GM18867 (cell line): ENCODE measurements at regions not wholly inside any gene's neighbourhood (a gene's known extent, or its start where the extent isn't known, plus 50 kb on each side); places are given as distances from the start of the nearest gene placed in this dataset.

Experiments
- ATAC-seq: cut with Tn5 transposase; IDR thresholded peaks from one replicate; pipeline ENCODE4 v1.9.1; 2021; ENCODE audit warnings: mild to moderate bottlenecking, moderate library complexity; ENCODE audit not compliant: unreplicated experiment

GRCh38 chrX:38856670-38857265, 55.5 kb downstream of the MID1IP1 start:
- no peak for ATAC-seq

- ATAC-seq = no peak
These were observed 56.7 kb downstream of the MID1IP1 start for GRCh38 chrX:38857736-38858523.

DNA sequence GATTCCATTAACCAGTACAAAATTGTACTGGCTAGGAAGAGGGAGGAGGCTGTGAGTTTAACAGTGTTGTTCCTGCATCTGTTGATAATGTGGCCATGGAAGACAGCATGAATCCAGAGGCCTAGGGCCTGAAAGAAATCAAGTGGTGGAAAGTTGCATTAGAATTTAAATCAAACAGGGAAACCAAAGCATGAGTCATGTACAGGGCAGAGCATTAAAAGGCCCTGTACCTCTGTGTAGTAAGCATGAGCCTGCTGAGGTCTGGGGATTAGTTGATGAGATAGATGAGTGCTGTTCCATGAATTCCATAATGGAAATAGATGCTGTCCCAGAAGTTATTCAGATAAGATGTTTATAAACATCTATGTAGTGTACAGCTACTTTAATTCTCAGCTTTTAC, 58.3 kb downstream of the MID1IP1 start:
- no peak for ATAC-seq

DNA sequence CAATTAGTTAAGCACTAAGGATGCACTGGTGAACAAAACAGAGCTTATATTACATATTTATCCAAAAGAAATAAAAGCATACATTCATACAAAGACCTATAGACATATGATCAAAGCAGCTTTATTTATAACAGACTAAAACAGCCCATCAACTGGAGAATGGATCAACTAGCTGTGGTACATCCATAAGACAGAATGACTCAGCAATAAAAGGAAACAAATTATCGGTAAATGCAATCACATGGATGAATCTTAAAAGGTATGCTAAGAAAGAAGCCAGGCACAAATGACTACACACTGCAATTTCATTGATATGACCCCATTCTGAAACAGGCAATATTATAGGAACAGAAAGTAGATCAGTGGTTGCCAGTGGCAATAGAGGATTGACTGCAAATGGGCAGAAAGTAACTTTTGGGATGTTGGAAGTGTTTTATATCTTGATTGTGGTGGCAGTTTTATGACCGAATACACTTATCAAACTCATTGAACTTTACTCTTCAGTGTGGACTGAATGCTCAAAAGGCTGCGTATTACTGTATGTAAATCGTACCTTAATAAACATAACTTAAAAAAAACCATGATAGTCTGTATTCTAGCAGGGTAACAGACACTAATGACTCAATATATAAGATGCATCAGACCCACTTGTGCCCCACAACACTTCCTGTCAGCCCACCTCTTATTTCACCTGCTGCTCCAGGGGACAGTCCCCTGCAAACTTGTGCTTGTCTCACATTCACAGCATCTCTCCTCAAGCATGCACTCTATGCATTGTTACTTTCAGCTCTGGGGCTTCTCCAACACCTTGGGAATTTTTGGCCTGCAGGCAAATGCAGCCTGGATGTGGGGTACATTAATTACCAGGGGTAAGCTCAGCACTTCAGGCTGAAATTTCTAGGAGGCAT, 59.1 kb downstream of the MID1IP1 start:
- ATAC-seq = no peak

DNA sequence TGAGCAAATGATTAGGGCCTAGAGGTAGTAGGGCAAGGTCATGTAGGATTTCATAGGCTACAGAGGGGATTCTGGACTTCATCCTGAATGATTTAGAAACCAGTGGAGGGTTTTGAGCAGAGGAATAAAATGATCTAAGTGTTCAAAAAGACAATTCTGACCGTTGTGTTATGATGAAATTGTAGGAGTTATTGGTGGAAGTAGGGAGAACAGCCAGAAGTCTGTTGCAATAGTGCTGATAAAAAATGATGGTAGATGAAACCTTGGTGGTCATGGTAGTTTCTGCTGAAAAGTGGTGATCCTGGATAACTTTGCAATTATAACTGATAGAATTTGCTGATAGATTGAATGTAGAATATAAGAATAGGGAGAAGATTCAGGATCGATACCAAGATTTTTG, 60.2 kb downstream of the MID1IP1 start:
- no peak for ATAC-seq

DNA sequence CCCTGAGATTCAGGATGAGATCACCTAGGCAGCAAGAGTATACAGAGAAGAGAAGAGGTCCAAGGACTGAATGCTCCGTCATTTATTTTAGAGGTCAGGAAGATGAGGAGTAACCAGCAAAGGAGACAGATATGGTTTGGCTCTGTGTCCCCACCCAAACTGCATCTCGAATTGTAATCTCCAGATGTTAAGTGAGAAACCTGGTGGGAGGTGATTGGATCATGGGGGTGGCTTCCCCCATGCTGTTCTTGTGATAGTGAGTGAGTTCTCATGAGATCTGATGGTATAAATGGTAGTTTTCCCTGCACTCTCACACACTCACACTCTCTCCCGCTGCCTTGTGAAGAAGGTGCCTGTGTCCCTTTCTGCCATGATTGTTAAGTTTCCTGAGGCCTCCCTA, 60.8 kb downstream of the MID1IP1 start:
- ATAC-seq = no peak

DNA sequence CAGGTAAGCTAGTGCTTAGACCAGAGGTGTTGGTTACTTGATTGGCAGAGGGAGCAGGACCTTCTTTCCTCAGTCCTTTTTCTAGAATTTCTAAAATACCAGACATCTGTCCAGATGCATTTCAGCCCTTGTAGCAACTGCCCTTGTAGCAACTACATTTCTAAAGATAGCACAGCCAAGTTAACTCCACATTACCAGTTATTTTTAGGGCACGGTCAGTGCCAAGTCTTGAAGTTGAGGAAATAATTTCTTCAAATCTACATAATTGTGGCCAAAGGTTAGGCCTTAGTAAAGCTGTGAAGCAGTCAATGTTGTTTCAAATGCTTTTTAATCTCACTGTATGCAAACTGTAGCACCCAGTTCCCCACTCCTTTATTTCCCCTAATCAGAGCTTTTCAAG, 62.9 kb downstream of the MID1IP1 start:
- ATAC-seq = no peak

DNA sequence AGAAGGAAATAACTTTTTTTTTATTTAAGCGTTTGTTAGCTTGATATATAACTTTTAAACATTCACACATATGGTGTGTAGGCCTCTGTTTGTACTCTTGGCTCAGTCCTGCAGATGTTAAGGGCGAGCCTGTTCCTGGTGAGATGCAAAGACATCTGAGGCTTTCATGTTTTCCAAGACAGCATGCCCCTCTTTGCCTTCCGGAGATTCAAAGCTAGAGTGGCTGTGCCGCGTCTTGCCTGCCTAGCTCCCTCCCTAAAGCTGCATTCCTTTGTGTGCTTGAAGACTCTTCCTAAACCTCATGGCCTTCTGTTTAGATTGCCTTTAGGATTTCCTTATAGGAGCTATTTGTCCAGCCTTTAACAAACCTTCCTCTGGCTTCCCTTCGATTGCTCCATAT, 67.1 kb downstream of the MID1IP1 start:
- no peak for ATAC-seq

DNA sequence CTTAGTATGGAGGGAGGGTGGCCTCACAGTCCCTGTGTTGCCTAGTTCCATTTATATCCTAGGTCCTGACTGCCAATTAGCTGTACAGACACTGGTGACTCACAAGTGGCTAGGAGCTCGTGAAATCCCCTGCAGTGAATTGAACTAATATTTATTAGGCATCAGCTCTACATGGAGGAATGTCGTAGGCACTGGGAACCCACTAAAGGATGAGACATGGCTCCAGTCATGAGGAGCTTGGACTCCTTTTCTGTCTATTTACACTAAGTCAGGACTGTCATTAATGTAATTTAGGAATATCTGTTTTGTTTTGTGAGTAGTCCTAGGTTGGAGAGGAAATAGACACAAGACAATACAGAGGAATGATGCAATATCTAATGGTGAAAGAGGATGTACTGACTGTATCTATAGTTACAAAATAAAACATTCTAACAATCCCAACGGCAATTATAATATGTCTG, 67.7 kb downstream of the MID1IP1 start:
- ATAC-seq = no peak

GRCh38 chrX:38870361-38870895, 69.2 kb downstream of the MID1IP1 start:
- ATAC-seq = no peak

DNA sequence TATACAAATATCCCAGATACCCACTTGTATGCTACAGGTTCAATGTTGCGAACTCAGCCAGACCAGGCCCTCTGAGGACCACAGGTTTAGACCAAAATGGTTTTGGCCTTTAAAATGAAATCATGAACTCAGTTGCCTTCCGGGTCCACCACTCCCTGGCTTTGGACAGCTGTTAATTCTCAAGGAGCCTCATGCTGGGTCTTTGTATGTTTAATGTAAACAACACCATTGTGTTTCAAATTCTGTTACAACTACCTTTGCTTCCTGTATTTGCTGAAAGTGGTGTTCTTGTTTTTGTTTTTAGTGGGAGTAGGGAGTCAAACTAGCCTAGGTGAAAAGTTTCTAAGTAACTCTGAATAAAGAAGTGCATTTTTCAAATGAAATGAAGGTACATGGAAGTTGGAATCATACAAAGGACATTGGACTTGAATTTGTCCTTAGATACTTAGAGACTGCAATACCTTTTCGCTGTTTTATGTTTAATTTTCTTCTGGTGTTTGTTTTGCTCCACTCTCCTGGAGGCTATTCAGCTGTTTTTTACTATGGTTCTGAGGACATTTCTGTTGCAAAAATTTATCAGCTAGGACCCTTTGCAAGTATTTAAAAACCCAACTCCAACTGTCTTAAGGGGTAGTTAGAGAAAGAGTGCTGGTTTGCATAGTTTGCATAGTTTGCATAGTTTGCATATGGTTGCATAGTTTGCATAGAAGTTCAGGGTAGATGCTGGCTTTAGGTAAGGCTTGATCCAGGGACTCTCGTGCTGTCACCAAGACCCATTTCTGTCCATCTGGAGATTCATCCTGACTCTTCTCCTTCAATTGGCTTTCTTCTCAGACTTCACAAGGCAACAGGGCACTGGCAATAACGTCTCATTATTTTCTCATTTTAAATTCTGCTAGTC, 70.1 kb downstream of the MID1IP1 start:
- ATAC-seq = no peak

GRCh38 chrX:38877366-38877765, 76.1 kb downstream of the MID1IP1 start:
- ATAC-seq = no peak

GRCh38 chrX:38878641-38879340, 77.5 kb downstream of the MID1IP1 start:
- no peak for ATAC-seq

- no peak for ATAC-seq
These were observed 78.5 kb downstream of the MID1IP1 start for GRCh38 chrX:38879631-38880220.

GRCh38 chrX:38880296-38880854, 79.1 kb downstream of the MID1IP1 start:
- ATAC-seq = no peak

GRCh38 chrX:38881066-38881465, 79.8 kb downstream of the MID1IP1 start:
- no peak for ATAC-seq

GRCh38 chrX:38881727-38882126, 80.5 kb downstream of the MID1IP1 start:
- ATAC-seq = no peak

GRCh38 chrX:38882894-38883626, 81.8 kb downstream of the MID1IP1 start:
- no peak for ATAC-seq
